Cardiac fibroblast (primary cell): ENCODE measurements at regions not wholly inside any gene's neighbourhood (a gene's known extent, or its start where the extent isn't known, plus 50 kb on each side); places are given as distances from the start of the nearest gene placed in this dataset.

Experiments used
- DNase-seq, 2 donors: peaks; one replicate each; pipeline versions ENCODE4 v3.0.0 to v3.0.0-alpha.2; 2010; ENCODE audit warnings: low read depth in 2 of 2
- H3K4me3 ChIP-seq, 2 donors: replicated peaks in 1 of 2; 1 replicate in 1 of 2; 2 replicates in 1 of 2; pipeline ENCODE4 v1.5.1; 2011; ENCODE audit warnings: low read depth in 2 of 2, low read length in 2 of 2, mild to moderate bottlenecking in 2 of 2, moderate library complexity in 1 of 2
- CTCF ChIP-seq: IDR thresholded peaks from one replicate; pipeline ENCODE4 v1.5.1; 2011; ENCODE audit warnings: low read depth, mild to moderate bottlenecking, low read length, inconsistent platforms

GRCh38 chr3:154018100-154018696 lies 103.0 kb upstream of the ARHGEF26 start:
- peak; percentile 68 for TF ChIP-seq CTCF
- H3K4me3 ChIP-seq, result no peak overlapping the region
- DNase-seq, result peak; percentile 37 to 52

DNA sequence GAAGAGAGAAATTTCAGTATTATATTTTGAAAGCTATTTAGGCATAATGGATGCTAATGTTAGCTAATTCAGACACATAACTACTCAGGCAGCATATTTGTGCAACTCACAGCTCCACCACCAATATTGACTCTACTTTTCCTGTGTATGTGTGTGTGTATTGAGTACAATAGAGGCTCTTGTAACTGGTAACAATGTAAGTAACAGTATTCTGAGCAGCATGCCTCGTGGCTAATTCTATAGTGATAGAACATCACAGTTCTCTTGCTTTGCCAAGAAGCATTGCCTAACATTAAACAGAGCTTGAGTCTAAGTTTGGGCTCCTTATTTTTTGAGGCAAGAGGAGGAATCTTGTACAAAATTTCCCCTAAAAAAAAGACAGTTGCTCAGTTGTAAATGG lies 98.6 kb upstream of the ARHGEF26 start:
- no peak for TF ChIP-seq CTCF
- no peak overlapping the region for H3K4me3 ChIP-seq
- peak in 1 of 2 donors; percentile 8 for DNase-seq

DNA sequence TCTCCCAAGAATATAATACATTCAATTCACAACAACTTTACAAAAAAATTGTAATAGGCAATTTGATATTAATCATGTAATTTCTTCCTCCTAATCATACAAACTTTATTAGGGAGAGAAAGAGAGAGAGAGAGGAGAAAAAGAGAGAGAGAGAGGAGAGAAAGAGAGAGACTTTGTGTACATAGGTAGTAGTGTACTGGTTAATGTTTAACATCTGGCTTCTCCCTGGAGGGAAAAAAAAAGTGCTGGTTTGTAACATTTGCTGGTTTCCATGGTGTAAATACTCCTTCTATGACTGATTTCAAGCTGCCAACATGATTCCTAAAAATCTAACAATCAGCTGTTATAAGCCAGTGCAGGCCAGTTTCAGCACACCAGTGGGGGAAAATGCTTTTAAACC lies 98.0 kb upstream of the ARHGEF26 start:
- no peak for TF ChIP-seq CTCF

GRCh38 chr3:154025007-154025406 lies 96.2 kb upstream of the ARHGEF26 start:
- H3K4me3 ChIP-seq, result no peak overlapping the region
- no peak for DNase-seq
- TF ChIP-seq CTCF, result no peak

More for the DNA sequence above, 98.0 kb upstream of the ARHGEF26 start:
- no peak overlapping the region for H3K4me3 ChIP-seq
- peak in 1 of 2 donors; percentile 4 for DNase-seq

DNA sequence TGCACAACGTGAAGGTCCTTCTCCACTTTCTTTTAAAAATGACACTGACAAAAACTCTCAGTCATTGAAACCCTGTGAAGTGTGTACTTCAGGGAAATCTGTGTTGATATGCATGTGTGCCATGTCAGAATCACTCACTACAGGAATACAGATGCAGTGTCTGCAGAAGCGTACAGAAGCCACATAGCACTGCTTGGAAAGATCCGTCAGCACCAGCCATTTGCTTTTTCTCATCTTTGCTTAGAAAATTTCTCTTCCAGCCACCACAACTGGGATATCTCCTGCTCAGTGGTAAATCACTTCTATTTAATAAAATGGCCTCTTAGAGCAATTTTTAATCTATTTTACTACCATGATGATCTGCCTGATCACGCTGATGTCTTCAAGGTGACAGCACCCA lies 91.3 kb upstream of the ARHGEF26 start:
- H3K4me3 ChIP-seq, result no peak overlapping the region
- DNase-seq, result no peak
- no peak for TF ChIP-seq CTCF

GRCh38 chr3:154034797-154035330 lies 86.3 kb upstream of the ARHGEF26 start:
- DNase-seq, result no peak
- no peak overlapping the region for H3K4me3 ChIP-seq
- TF ChIP-seq CTCF, result no peak

- no peak overlapping the region for H3K4me3 ChIP-seq
- peak; percentile 27 for TF ChIP-seq CTCF
- DNase-seq, result peak; percentile 46 to 48
Measured at GRCh38 chr3:154040283-154040682, 80.9 kb upstream of the ARHGEF26 start.
